B cell (primary cell): ENCODE measurements at regions not wholly inside any gene's neighbourhood (a gene's known extent, or its start where the extent isn't known, plus 50 kb on each side); places are given as distances from the start of the nearest gene placed in this dataset.

ENCODE experiments used
- ATAC-seq: fragments of 200-7000 bp; cut with Tn5 transposase; one replicate; pipeline ENCODE4 v1.10.0; 2021; ENCODE audit warnings: low read depth, mild to moderate bottlenecking, moderate number of reproducible peaks, moderate library complexity
- CTCF ChIA-PET: fragments of 350-600 bp; sonication (Branson Sonifier 250); formaldehyde crosslinking; loops from one replicate; lab custom pipeline; 2021; ENCODE audit warnings: antibody characterized with exemption, inconsistent platforms; lab: Charles Lee
- POLR2A ChIA-PET: fragments of 350-600 bp; sonication (Branson Sonifier 250); formaldehyde crosslinking; loops from one replicate; lab custom pipeline; 2021; ENCODE audit warnings: antibody characterized with exemption; lab: Charles Lee
- DNase-seq: peaks from one replicate; pipeline ENCODE4 v3.0.0; 2013
- H2AFZ ChIP-seq: 2 replicates; pipeline ENCODE4 v1.6.1; 2012; ENCODE audit warnings: mild to moderate bottlenecking, low read depth, low read length; ENCODE audit not compliant: insufficient read depth, poor library complexity, severe bottlenecking
- H3K27ac ChIP-seq, 2 donors: 1 replicate in 1 of 2; 2 replicates in 1 of 2; pipeline ENCODE4 v1.5.1; 2012 to 2013; ENCODE audit warnings: low read length in 2 of 2, mild to moderate bottlenecking in 2 of 2, moderate library complexity in 1 of 2
- H3K27me3 ChIP-seq, 4 experiments: fragments of 200-600 bp in 1 of 4; sonication (generic) in 1 of 4; replicated peaks in 1 of 4; 1 replicate in 2 of 4; 2 replicates in 2 of 4; pipeline versions ENCODE4 v1.6.1 to v1.7.0; 2013 to 2016; ENCODE audit warnings: low read length in 3 of 4, mild to moderate bottlenecking in 2 of 4, mixed read lengths in 1 of 4, moderate library complexity in 1 of 4; ENCODE audit not compliant: insufficient read depth in 4 of 4, control insufficient read depth in 3 of 4; ENCODE audit errors: control extremely low read depth in 1 of 4
- H3K36me3 ChIP-seq, 2 experiments: replicated peaks in 1 of 2; 1 replicate in 1 of 2; 2 replicates in 1 of 2; pipeline versions ENCODE4 v1.6.1 to v1.7.1; 2013; ENCODE audit warnings: low read length in 1 of 2; ENCODE audit not compliant: insufficient read depth in 2 of 2, control insufficient read depth in 1 of 2; ENCODE audit errors: control extremely low read depth in 1 of 2, extremely low read depth in 1 of 2
- H3K4me1 ChIP-seq, 2 donors: fragments of 200-600 bp in 1 of 2; sonication (generic) in 1 of 2; 1 replicate in 1 of 2; 2 replicates in 1 of 2; pipeline versions ENCODE4 v1.5.1 to v1.6.1; 2013 to 2017; ENCODE audit warnings: low read length in 2 of 2; ENCODE audit not compliant: control insufficient read depth in 2 of 2, insufficient read depth in 2 of 2
- H3K4me2 ChIP-seq: replicated peaks from 2 replicates; pipeline ENCODE3; 2012; ENCODE audit warnings: mild to moderate bottlenecking, low read depth, low read length; ENCODE audit not compliant: poor library complexity, severe bottlenecking
- H3K4me3 ChIP-seq, 5 experiments: fragments of 200-600 bp in 1 of 5; sonication (generic) in 1 of 5; 1 replicate in 3 of 5; 2 replicates in 2 of 5; pipeline versions ENCODE4 v1.5.1 to v1.7.0; 2011 to 2016; ENCODE audit warnings: low read length in 4 of 5, mild to moderate bottlenecking in 4 of 5, low read depth in 2 of 5, control low read depth in 1 of 5, moderate library complexity in 1 of 5; ENCODE audit not compliant: insufficient read depth in 1 of 5; ENCODE audit errors: control extremely low read depth in 1 of 5, extremely low read depth in 1 of 5
- H3K79me2 ChIP-seq: fragments of 200-600 bp; sonication (generic); one replicate; pipeline ENCODE4 v1.6.0; 2016; ENCODE audit warnings: low read length; ENCODE audit not compliant: control insufficient read depth, insufficient read depth
- H3K9ac ChIP-seq: fragments of 200-600 bp; sonication (generic); 2 replicates; pipeline ENCODE4 v1.6.1; 2017; ENCODE audit warnings: mild to moderate bottlenecking, low read length, moderate library complexity
- H3K9me3 ChIP-seq, 3 donors: one replicate each; pipeline versions ENCODE4 v1.6.1 to v1.7.1; 2013; ENCODE audit warnings: low read length in 2 of 3; ENCODE audit not compliant: control insufficient read depth in 2 of 3, insufficient read depth in 1 of 3; ENCODE audit errors: control extremely low read depth in 1 of 3
- H4K20me1 ChIP-seq: 2 replicates; pipeline ENCODE4 v1.6.0; 2012; ENCODE audit warnings: mild to moderate bottlenecking, low read length; ENCODE audit not compliant: insufficient read depth, control insufficient read depth, poor library complexity, severe bottlenecking
- H3K27ac Mint-ChIP-seq: one replicate; pipeline ENCODE4 v1.8.0; 2021; ENCODE audit warnings: mixed read lengths
- H3K27me3 Mint-ChIP-seq: one replicate; pipeline ENCODE4 v1.8.0; 2021; ENCODE audit warnings: mixed read lengths
- H3K4me1 Mint-ChIP-seq: one replicate; pipeline ENCODE4 v1.8.0; 2021; ENCODE audit warnings: mixed read lengths
- H3K4me3 Mint-ChIP-seq: one replicate; pipeline ENCODE4 v1.8.0; 2021; ENCODE audit warnings: mixed read lengths
- H3K9me3 Mint-ChIP-seq: one replicate; pipeline ENCODE4 v1.8.0; 2022; ENCODE audit warnings: mixed read lengths; ENCODE audit not compliant: insufficient read depth
- EZH2 ChIP-seq: IDR thresholded peaks from 2 replicates; pipeline ENCODE4 v1.6.1; 2012; ENCODE audit warnings: borderline replicate concordance, low read depth, mild to moderate bottlenecking, moderate library complexity, low read length; ENCODE audit not compliant: insufficient read depth, poor library complexity, severe bottlenecking
- WGBS: methylation state at CpG from one replicate; pipeline ENCODE4 v1.1.5; 2013; ENCODE audit warnings: missing lambda C conversion rate; ENCODE audit not compliant: insufficient coverage; 5-methylcytosine and 5-hydroxymethylcytosine counted together
- intact Hi-C: fragments of 100-400 bp; cut with micrococcal nuclease; formaldehyde crosslinking; loops from one replicate; pipeline ENCODE4 v1.10.0; 2022
- TF ChIP-seq, protein P1 (sequence below): fragments of 200-600 bp; IDR thresholded peaks from one replicate; pipeline ENCODE4 v1.8.0; 2022; ENCODE audit warnings: antibody characterized with exemption, mild to moderate bottlenecking

DNA sequence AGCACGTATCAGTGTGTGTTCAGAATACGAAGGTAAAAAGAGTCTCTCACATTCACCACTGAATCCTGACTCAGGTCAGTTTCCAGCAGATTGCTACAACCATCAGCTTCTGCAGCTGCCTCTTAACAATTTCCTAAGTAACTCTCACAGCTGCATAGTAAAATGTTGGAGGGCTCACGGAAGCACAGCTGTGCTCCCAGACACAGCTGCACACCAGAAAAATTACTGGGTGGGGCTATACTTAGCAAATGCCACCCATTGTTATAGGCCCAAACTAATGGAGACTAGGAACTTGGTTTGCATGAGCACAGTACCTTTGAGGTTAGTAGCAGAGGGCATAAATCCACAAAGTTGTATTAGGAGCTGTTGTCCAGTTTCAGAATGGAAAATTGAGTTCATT is 153.9 kb upstream of the ERBB4 start:
- H3K27me3 ChIP-seq: no peaks in the 10 kb centered on the region
- H3K9me3 ChIP-seq: no peaks in the 10 kb centered on the region
- ChIA-PET CTCF (interaction anchor here (2.4 kb wide), 1 partner anchor 8 kb away, joined by 7 read pairs; no protein-coding TSS in a partner anchor), POLR2A (no interaction called here)
- no peaks in the 10 kb centered on the region for H4K20me1 ChIP-seq
- no peak overlapping the region for H3K27ac ChIP-seq
- Mint-ChIP-seq H3K27ac (no peak overlapping the region), H3K4me1 (no peaks in the 10 kb centered on the region), H3K27me3 (peaks cover 5% of the 10 kb centered on the region), H3K4me3 (no peak overlapping the region), H3K9me3 (no peaks in the 10 kb centered on the region)
- H3K4me3 ChIP-seq: no peak overlapping the region
- H3K4me2 ChIP-seq: no peak overlapping the region
- TF ChIP-seq, protein P1, sequence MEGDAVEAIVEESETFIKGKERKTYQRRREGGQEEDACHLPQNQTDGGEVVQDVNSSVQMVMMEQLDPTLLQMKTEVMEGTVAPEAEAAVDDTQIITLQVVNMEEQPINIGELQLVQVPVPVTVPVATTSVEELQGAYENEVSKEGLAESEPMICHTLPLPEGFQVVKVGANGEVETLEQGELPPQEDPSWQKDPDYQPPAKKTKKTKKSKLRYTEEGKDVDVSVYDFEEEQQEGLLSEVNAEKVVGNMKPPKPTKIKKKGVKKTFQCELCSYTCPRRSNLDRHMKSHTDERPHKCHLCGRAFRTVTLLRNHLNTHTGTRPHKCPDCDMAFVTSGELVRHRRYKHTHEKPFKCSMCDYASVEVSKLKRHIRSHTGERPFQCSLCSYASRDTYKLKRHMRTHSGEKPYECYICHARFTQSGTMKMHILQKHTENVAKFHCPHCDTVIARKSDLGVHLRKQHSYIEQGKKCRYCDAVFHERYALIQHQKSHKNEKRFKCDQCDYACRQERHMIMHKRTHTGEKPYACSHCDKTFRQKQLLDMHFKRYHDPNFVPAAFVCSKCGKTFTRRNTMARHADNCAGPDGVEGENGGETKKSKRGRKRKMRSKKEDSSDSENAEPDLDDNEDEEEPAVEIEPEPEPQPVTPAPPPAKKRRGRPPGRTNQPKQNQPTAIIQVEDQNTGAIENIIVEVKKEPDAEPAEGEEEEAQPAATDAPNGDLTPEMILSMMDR: no peak
- TF ChIP-seq EZH2: no peak
- no peak for ATAC-seq
- H2AFZ ChIP-seq: no peak overlapping the region
- no peaks in the 10 kb centered on the region for H3K36me3 ChIP-seq
- 100% methylated on average over 2 of the region's 3 CpGs for WGBS
- no peaks in the 10 kb centered on the region for H3K4me1 ChIP-seq
- no peak overlapping the region for H3K9ac ChIP-seq
- no peak for DNase-seq
- intact Hi-C loops: no loop called here
- no peaks in the 10 kb centered on the region for H3K79me2 ChIP-seq

GRCh38 chr2:212686285-212686895 is 147.8 kb upstream of the ERBB4 start:
- H3K4me1 ChIP-seq: no peaks in the 10 kb centered on the region
- no peak overlapping the region for H3K27ac ChIP-seq
- no peak overlapping the region for H3K27ac Mint-ChIP-seq
- no peak overlapping the region for H3K9ac ChIP-seq
- H3K79me2 ChIP-seq: no peaks in the 10 kb centered on the region
- DNase-seq (peak; percentile 65), ATAC-seq (peak; percentile 64)
- TF ChIP-seq, protein P1: peak; percentile 97
- no peak for TF ChIP-seq EZH2
- H3K4me2 ChIP-seq: no peak overlapping the region
- CTCF ChIA-PET: interaction anchor here (0.8 to 1.5 kb wide), 7 partner anchors 10 to 1246 kb away, joined by 3 to 11 read pairs (median 4); partner anchors contain the start of gene IKZF2
- no peaks in the 10 kb centered on the region for H3K9me3 Mint-ChIP-seq
- WGBS: 0% methylated on average over 1 of the region's 10 CpGs
- no peaks in the 10 kb centered on the region for H3K27me3 ChIP-seq
- peaks cover 2% of the 10 kb centered on the region for H3K4me1 Mint-ChIP-seq
- intact Hi-C loops: loop anchor here (1.0 to 5.0 kb wide), 2 partner anchors 467 to 556 kb away; no protein-coding TSS in a partner anchor
- POLR2A ChIA-PET: interaction anchor here (0.7 kb wide), 1 partner anchor 651 kb away, joined by 5 read pairs; no protein-coding TSS in a partner anchor
- no peaks in the 10 kb centered on the region for H3K36me3 ChIP-seq
- no peak overlapping the region for H3K4me3 Mint-ChIP-seq
- H3K4me3 ChIP-seq: no peak overlapping the region
- no peak overlapping the region for H2AFZ ChIP-seq
- no peaks in the 10 kb centered on the region for H4K20me1 ChIP-seq
- peaks cover under 1% of the 10 kb centered on the region for H3K27me3 Mint-ChIP-seq
- H3K9me3 ChIP-seq: no peaks in the 10 kb centered on the region
